Fibroblast of lung (primary cell): ENCODE measurements at regions not wholly inside any gene's neighbourhood (a gene's known extent, or its start where the extent isn't known, plus 50 kb on each side); places are given as distances from the start of the nearest gene placed in this dataset.

Source experiments
- DNase-seq, 2 donors: peaks; one replicate each; pipeline versions ENCODE4 v3.0.0 to v3.0.0-alpha.2; 2010; ENCODE audit warnings: low read depth in 2 of 2
- H2AFZ ChIP-seq: 2 replicates; pipeline ENCODE4 v1.5.1; 2012; ENCODE audit warnings: low read length, control low read depth, inconsistent platforms
- H3K27ac ChIP-seq: 2 replicates; pipeline ENCODE4 v1.5.1; 2011; ENCODE audit warnings: low read length, control low read depth; ENCODE audit not compliant: insufficient read depth
- H3K27me3 ChIP-seq: 2 replicates; pipeline ENCODE4 v1.5.1; 2011; ENCODE audit warnings: mild to moderate bottlenecking, low read length; ENCODE audit not compliant: control insufficient read depth, insufficient read depth
- H3K36me3 ChIP-seq: 2 replicates; pipeline ENCODE4 v1.5.1; 2011; ENCODE audit warnings: low read length; ENCODE audit not compliant: control insufficient read depth, insufficient read depth
- H3K4me1 ChIP-seq: 2 replicates; pipeline ENCODE4 v1.5.1; 2011; ENCODE audit warnings: low read length; ENCODE audit not compliant: control insufficient read depth, insufficient read depth; ENCODE audit errors: extremely low read depth
- H3K4me2 ChIP-seq: 2 replicates; pipeline ENCODE4 v1.5.1; 2011; ENCODE audit warnings: low read length, control low read depth; ENCODE audit not compliant: insufficient read depth; ENCODE audit errors: extremely low read depth
- H3K4me3 ChIP-seq, 4 experiments: fragments of 200-600 bp in 1 of 4; sonication (generic) in 1 of 4; replicated peaks in 1 of 4; 2 replicates each; pipeline ENCODE4 v1.5.1; 2011 to 2016; ENCODE audit warnings: low read length in 4 of 4, low read depth in 3 of 4, mild to moderate bottlenecking in 3 of 4, control low read depth in 2 of 4, inconsistent platforms in 1 of 4, mixed read lengths in 1 of 4; ENCODE audit not compliant: insufficient read depth in 1 of 4; ENCODE audit errors: control extremely low read depth in 1 of 4
- H3K79me2 ChIP-seq: 2 replicates; pipeline ENCODE4 v1.5.1; 2012; ENCODE audit warnings: mild to moderate bottlenecking, low read length, inconsistent platforms; ENCODE audit not compliant: control insufficient read depth, insufficient read depth
- H3K9ac ChIP-seq: 2 replicates; pipeline ENCODE4 v1.5.1; 2011; ENCODE audit warnings: mild to moderate bottlenecking, low read length, control low read depth; ENCODE audit not compliant: insufficient read depth
- H3K9me3 ChIP-seq: 2 replicates; pipeline ENCODE4 v1.5.1; 2012; ENCODE audit warnings: low read depth, low read length; ENCODE audit not compliant: control insufficient read depth, insufficient read depth
- H4K20me1 ChIP-seq: 2 replicates; pipeline ENCODE4 v1.5.1; 2011; ENCODE audit warnings: low read length; ENCODE audit not compliant: control insufficient read depth, insufficient read depth; ENCODE audit errors: extremely low read depth
- CTCF ChIP-seq, 2 donors: IDR thresholded peaks in 1 of 2; conservative IDR thresholded peaks in 1 of 2; 1 replicate in 1 of 2; 2 replicates in 1 of 2; pipeline ENCODE4 v1.5.1; 2011 to 2012; ENCODE audit warnings: low read length in 2 of 2, control low read depth in 1 of 2, inconsistent platforms in 1 of 2, low read depth in 1 of 2, mild to moderate bottlenecking in 1 of 2
- EZH2 ChIP-seq: IDR thresholded peaks from 2 replicates; pipeline ENCODE4 v1.5.1; 2012; ENCODE audit warnings: low read length, control low read depth, mild to moderate bottlenecking; ENCODE audit errors: missing control alignments

- H2AFZ ChIP-seq, result no peak overlapping the region
- H3K9me3 ChIP-seq, result no peaks in the 10 kb centered on the region
- DNase-seq, result no peak
- TF ChIP-seq EZH2 (no peak), CTCF (conservative IDR thresholded peaks at IDR 0.05 in 1 of 2, IDR thresholded peaks at IDR 0.05 in 1 of 2; ENCODE audit: low read depth in 1 of 2, low read length in 2 of 2) (no peak)
- peaks cover 2% of the 10 kb centered on the region for H3K27me3 ChIP-seq
- no peak overlapping the region for H3K27ac ChIP-seq
- no peak overlapping the region for H3K4me2 ChIP-seq
- H3K4me1 ChIP-seq, result no peaks in the 10 kb centered on the region
- H3K79me2 ChIP-seq, result no peaks in the 10 kb centered on the region
- no peaks in the 10 kb centered on the region for H4K20me1 ChIP-seq
- no peak overlapping the region for H3K4me3 ChIP-seq
- H3K36me3 ChIP-seq, result no peaks in the 10 kb centered on the region
- H3K9ac ChIP-seq, result no peak overlapping the region
Observed at GRCh38 chr3:71879089-71879488, 94.1 kb upstream of the PROK2 start.

- Histone ChIP-seq H3K27me3 (peaks cover 2% of the 10 kb centered on the region), H3K4me3 (no peak overlapping the region), H3K9me3 (no peaks in the 10 kb centered on the region), H2AFZ (no peak overlapping the region), H3K4me2 (no peak overlapping the region), H3K4me1 (no peaks in the 10 kb centered on the region), H3K79me2 (no peaks in the 10 kb centered on the region), H4K20me1 (no peaks in the 10 kb centered on the region), H3K9ac (no peak overlapping the region), H3K36me3 (no peaks in the 10 kb centered on the region), H3K27ac (no peak overlapping the region)
- no peak for DNase-seq
- no peak for TF ChIP-seq EZH2
- no peak for TF ChIP-seq CTCF (conservative IDR thresholded peaks at IDR 0.05 in 1 of 2, IDR thresholded peaks at IDR 0.05 in 1 of 2; ENCODE audit: low read depth in 1 of 2, low read length in 2 of 2)
Observed at GRCh38 chr3:71876135-71877105, 91.5 kb upstream of the PROK2 start.

- H2AFZ ChIP-seq, result no peak overlapping the region
- no peaks in the 10 kb centered on the region for H3K4me1 ChIP-seq
- no peaks in the 10 kb centered on the region for H3K79me2 ChIP-seq
- TF ChIP-seq EZH2 (no peak), CTCF (conservative IDR thresholded peaks at IDR 0.05 in 1 of 2, IDR thresholded peaks at IDR 0.05 in 1 of 2; ENCODE audit: low read depth in 1 of 2, low read length in 2 of 2) (peak; percentile 94 to 95)
- no peak overlapping the region for H3K4me3 ChIP-seq
- H3K27me3 ChIP-seq, result peaks cover 2% of the 10 kb centered on the region
- no peaks in the 10 kb centered on the region for H4K20me1 ChIP-seq
- DNase-seq, result peak; percentile 43 to 63
- no peak overlapping the region for H3K27ac ChIP-seq
- no peak overlapping the region for H3K4me2 ChIP-seq
- H3K9me3 ChIP-seq, result no peaks in the 10 kb centered on the region
- no peak overlapping the region for H3K9ac ChIP-seq
- H3K36me3 ChIP-seq, result no peaks in the 10 kb centered on the region
Observed at GRCh38 chr3:71875461-71875947, 90.6 kb upstream of the PROK2 start.
